ENCODE measurements at regions not wholly inside any gene's neighbourhood (a gene's known extent, or its start where the extent isn't known, plus 50 kb on each side); places are given as distances from the start of the nearest gene placed in this dataset.

- Histone ChIP-seq H2AFZ (ENCODE audit: low read length) (no peak overlapping the region), H2BK120ac (ENCODE audit: low read depth, low read length) (no peak overlapping the region), H3K27me3 (ENCODE audit: control insufficient read depth in 3 of 3, insufficient read depth in 3 of 3, low read depth in 1 of 3, low read length in 3 of 3) (peaks cover 0 to 8% (median 0%) of the 10 kb centered on the region in 3 experiments), H4K91ac (ENCODE audit: low read depth, low read length, poor library complexity) (no peak overlapping the region), H3K4me3 (ENCODE audit: low read length in 2 of 2) (no peak overlapping the region), H2BK5ac (ENCODE audit: low read length) (no peak overlapping the region), H3K79me1 (ENCODE audit: low read depth, low read length) (no peaks in the 10 kb centered on the region), H3K27ac (replicated peaks; ENCODE audit: low read length) (no peak overlapping the region), H3K4ac (ENCODE audit: low read length) (no peak overlapping the region), H2BK15ac (ENCODE audit: low read length) (no peak overlapping the region), H3K9me3 (replicated peaks in 1 of 2; ENCODE audit: control insufficient read depth in 2 of 2, insufficient read depth in 1 of 2, low read depth in 1 of 2, low read length in 2 of 2) (no peaks in the 10 kb centered on the region), H3K14ac (ENCODE audit: low read length) (no peak overlapping the region), H2AK5ac (ENCODE audit: low read depth, low read length) (no peak overlapping the region), H3K18ac (ENCODE audit: low read length) (no peak overlapping the region), H3K4me2 (ENCODE audit: insufficient read depth, low read length, poor library complexity, severe bottlenecking) (no peak overlapping the region), H3K9ac (ENCODE audit: low read depth, low read length, poor library complexity) (no peak overlapping the region), H4K8ac (ENCODE audit: low read depth, low read length) (no peak overlapping the region), H3K4me1 (ENCODE audit: control insufficient read depth in 2 of 2, insufficient read depth in 1 of 2, low read depth in 1 of 2, low read length in 2 of 2) (peaks cover 0 to 12% of the 10 kb centered on the region in 2 donors), H2BK12ac (ENCODE audit: low read length) (no peak overlapping the region), H3K36me3 (replicated peaks in 1 of 2; ENCODE audit: control insufficient read depth in 2 of 2, insufficient read depth in 2 of 2, low read length in 2 of 2) (no peaks in the 10 kb centered on the region), H3K23ac (ENCODE audit: low read depth, low read length, poor library complexity) (no peak overlapping the region)
- WGBS, 2 donors (ENCODE audit: extremely low coverage in 2 of 2, insufficient read length in 2 of 2, insufficient replicate concordance in 1 of 2), result no CpG with 5 or more reads among the region's 2 CpGs
- DNase-seq (ENCODE audit: low spot score), result no peak
These were observed 133.8 kb downstream of the SNX5 start for GRCh38 chr20:17834804-17835203.

DNA sequence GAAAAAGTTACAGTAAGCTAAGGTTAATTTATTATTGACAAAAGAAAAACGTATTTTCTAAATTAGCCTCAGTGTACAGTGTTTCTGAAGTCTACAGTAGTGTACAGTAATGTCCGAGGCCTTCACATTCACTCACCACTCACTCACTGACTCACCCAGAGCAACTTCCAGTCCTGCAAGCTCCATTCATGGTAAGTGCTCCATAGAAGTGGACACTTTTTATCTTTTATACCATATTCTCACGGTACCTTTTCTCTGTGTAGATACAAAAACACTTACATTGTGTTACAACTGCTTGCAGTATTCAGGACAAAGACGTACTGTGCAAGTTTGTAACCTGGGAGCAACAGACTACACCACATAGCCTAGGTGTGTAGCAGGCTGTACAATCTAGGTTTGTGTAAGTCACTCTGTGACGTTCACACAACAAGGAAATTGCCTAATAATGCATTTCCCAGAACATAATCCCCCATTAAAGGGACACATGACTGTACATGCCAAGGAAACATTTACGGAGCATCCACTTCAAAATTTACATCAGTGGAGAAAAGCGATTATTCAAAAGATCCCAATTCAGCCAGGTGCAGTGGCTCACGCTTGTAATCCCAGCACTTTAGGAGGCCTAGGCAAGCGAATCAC is 133.4 kb downstream of the BANF2 start:
- H3K4ac ChIP-seq (ENCODE audit: low read length), result no peak overlapping the region
- no peak overlapping the region for H3K4me2 ChIP-seq (ENCODE audit: insufficient read depth, low read length, poor library complexity, severe bottlenecking)
- DNase-seq (ENCODE audit: low spot score), result no peak
- peaks cover 0 to 12% of the 10 kb centered on the region in 2 donors for H3K4me1 ChIP-seq (ENCODE audit: control insufficient read depth in 2 of 2, insufficient read depth in 1 of 2, low read depth in 1 of 2, low read length in 2 of 2)
- no peak overlapping the region for H3K27ac ChIP-seq (replicated peaks; ENCODE audit: low read length)
- peaks cover 0 to 8% (median 0%) of the 10 kb centered on the region in 3 experiments for H3K27me3 ChIP-seq (ENCODE audit: control insufficient read depth in 3 of 3, insufficient read depth in 3 of 3, low read depth in 1 of 3, low read length in 3 of 3)
- no peak overlapping the region for H3K23ac ChIP-seq (ENCODE audit: low read depth, low read length, poor library complexity)
- no peak overlapping the region for H3K4me3 ChIP-seq (ENCODE audit: low read length in 2 of 2)
- H3K18ac ChIP-seq (ENCODE audit: low read length), result no peak overlapping the region
- H3K36me3 ChIP-seq (replicated peaks in 1 of 2; ENCODE audit: control insufficient read depth in 2 of 2, insufficient read depth in 2 of 2, low read length in 2 of 2), result no peaks in the 10 kb centered on the region
- no peak overlapping the region for H2BK120ac ChIP-seq (ENCODE audit: low read depth, low read length)
- no peak overlapping the region for H2BK5ac ChIP-seq (ENCODE audit: low read length)
- H4K8ac ChIP-seq (ENCODE audit: low read depth, low read length), result no peak overlapping the region
- H3K79me1 ChIP-seq (ENCODE audit: low read depth, low read length), result no peaks in the 10 kb centered on the region
- no peak overlapping the region for H2AK5ac ChIP-seq (ENCODE audit: low read depth, low read length)
- no peak overlapping the region for H4K91ac ChIP-seq (ENCODE audit: low read depth, low read length, poor library complexity)
- no peak overlapping the region for H2AFZ ChIP-seq (ENCODE audit: low read length)
- no CpG with 5 or more reads among the region's 9 CpGs for WGBS, 2 donors (ENCODE audit: extremely low coverage in 2 of 2, insufficient read length in 2 of 2, insufficient replicate concordance in 1 of 2)
- H3K14ac ChIP-seq (ENCODE audit: low read length), result no peak overlapping the region
- H3K9ac ChIP-seq (ENCODE audit: low read depth, low read length, poor library complexity), result no peak overlapping the region
- no peak overlapping the region for H2BK12ac ChIP-seq (ENCODE audit: low read length)
- H3K9me3 ChIP-seq (replicated peaks in 1 of 2; ENCODE audit: control insufficient read depth in 2 of 2, insufficient read depth in 1 of 2, low read depth in 1 of 2, low read length in 2 of 2), result no peaks in the 10 kb centered on the region
- no peak overlapping the region for H2BK15ac ChIP-seq (ENCODE audit: low read length)

DNA sequence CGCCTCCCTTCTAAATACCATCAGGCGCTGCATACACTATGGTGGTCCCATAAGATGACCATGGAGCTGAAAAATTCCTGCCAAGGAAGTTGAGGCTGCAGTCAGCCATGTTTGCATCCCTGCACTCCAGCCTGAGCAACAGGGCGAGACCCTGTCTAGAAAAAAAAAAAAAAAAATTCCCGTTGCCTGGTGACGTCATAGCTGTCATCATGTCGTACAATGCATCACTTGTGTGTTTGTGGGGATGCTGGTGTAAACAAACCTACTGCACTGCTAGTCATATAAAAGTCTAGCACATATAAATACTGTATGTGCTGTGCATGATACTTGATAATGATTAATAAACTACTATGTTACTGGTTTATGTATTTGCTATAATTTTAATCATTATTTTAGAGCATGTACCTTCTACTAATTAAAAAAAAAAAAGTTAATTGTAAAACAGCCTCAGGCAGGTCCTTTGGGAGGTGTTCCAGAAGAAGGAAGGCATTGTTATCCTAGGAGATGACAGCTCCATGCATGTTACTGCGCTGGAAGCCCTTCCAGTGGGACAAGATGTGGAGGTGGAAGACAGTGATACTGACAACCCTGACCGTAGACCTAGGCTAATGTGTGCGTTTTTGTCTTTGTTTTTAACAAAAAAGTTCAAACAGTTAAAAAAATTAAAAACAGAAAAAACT is 132.6 kb downstream of the BANF2 start:
- H3K4ac ChIP-seq (ENCODE audit: low read length), result no peak overlapping the region
- H2BK15ac ChIP-seq (ENCODE audit: low read length), result no peak overlapping the region
- H2AK5ac ChIP-seq (ENCODE audit: low read depth, low read length), result no peak overlapping the region
- peaks cover 0 to 8% (median 0%) of the 10 kb centered on the region in 3 experiments for H3K27me3 ChIP-seq (ENCODE audit: control insufficient read depth in 3 of 3, insufficient read depth in 3 of 3, low read depth in 1 of 3, low read length in 3 of 3)
- H3K36me3 ChIP-seq (replicated peaks in 1 of 2; ENCODE audit: control insufficient read depth in 2 of 2, insufficient read depth in 2 of 2, low read length in 2 of 2), result no peaks in the 10 kb centered on the region
- no peak for DNase-seq (ENCODE audit: low spot score)
- no CpG with 5 or more reads among the region's 9 CpGs for WGBS, 2 donors (ENCODE audit: extremely low coverage in 2 of 2, insufficient read length in 2 of 2, insufficient replicate concordance in 1 of 2)
- no peak overlapping the region for H3K18ac ChIP-seq (ENCODE audit: low read length)
- H3K23ac ChIP-seq (ENCODE audit: low read depth, low read length, poor library complexity), result no peak overlapping the region
- no peak overlapping the region for H4K8ac ChIP-seq (ENCODE audit: low read depth, low read length)
- no peak overlapping the region for H3K4me2 ChIP-seq (ENCODE audit: insufficient read depth, low read length, poor library complexity, severe bottlenecking)
- H3K4me1 ChIP-seq (ENCODE audit: control insufficient read depth in 2 of 2, insufficient read depth in 1 of 2, low read depth in 1 of 2, low read length in 2 of 2), result peaks cover 0 to 12% of the 10 kb centered on the region in 2 donors
- no peak overlapping the region for H2AFZ ChIP-seq (ENCODE audit: low read length)
- no peak overlapping the region for H2BK5ac ChIP-seq (ENCODE audit: low read length)
- H3K14ac ChIP-seq (ENCODE audit: low read length), result no peak overlapping the region
- H3K4me3 ChIP-seq (ENCODE audit: low read length in 2 of 2), result no peak overlapping the region
- no peak overlapping the region for H3K9ac ChIP-seq (ENCODE audit: low read depth, low read length, poor library complexity)
- H2BK120ac ChIP-seq (ENCODE audit: low read depth, low read length), result no peak overlapping the region
- no peaks in the 10 kb centered on the region for H3K79me1 ChIP-seq (ENCODE audit: low read depth, low read length)
- no peak overlapping the region for H4K91ac ChIP-seq (ENCODE audit: low read depth, low read length, poor library complexity)
- H3K9me3 ChIP-seq (replicated peaks in 1 of 2; ENCODE audit: control insufficient read depth in 2 of 2, insufficient read depth in 1 of 2, low read depth in 1 of 2, low read length in 2 of 2), result no peaks in the 10 kb centered on the region
- no peak overlapping the region for H2BK12ac ChIP-seq (ENCODE audit: low read length)
- no peak overlapping the region for H3K27ac ChIP-seq (replicated peaks; ENCODE audit: low read length)

GRCh38 chr20:17828598-17829144 is 128.9 kb downstream of the BANF2 start:
- Histone ChIP-seq H3K18ac (ENCODE audit: low read length) (peak overlapping the region; percentile 36), H2BK5ac (ENCODE audit: low read length) (no peak overlapping the region), H3K23ac (ENCODE audit: low read depth, low read length, poor library complexity) (no peak overlapping the region), H3K9ac (ENCODE audit: low read depth, low read length, poor library complexity) (no peak overlapping the region), H3K27me3 (ENCODE audit: control insufficient read depth in 3 of 3, insufficient read depth in 3 of 3, low read depth in 1 of 3, low read length in 3 of 3) (peaks cover 0 to 5% (median 0%) of the 10 kb centered on the region in 3 experiments), H2AK5ac (ENCODE audit: low read depth, low read length) (peak overlapping the region; percentile 41), H3K14ac (ENCODE audit: low read length) (no peak overlapping the region), H2BK15ac (ENCODE audit: low read length) (no peak overlapping the region), H4K91ac (ENCODE audit: low read depth, low read length, poor library complexity) (no peak overlapping the region), H3K4me2 (ENCODE audit: insufficient read depth, low read length, poor library complexity, severe bottlenecking) (no peak overlapping the region), H2BK12ac (ENCODE audit: low read length) (no peak overlapping the region), H4K8ac (ENCODE audit: low read depth, low read length) (no peak overlapping the region), H3K79me1 (ENCODE audit: low read depth, low read length) (no peaks in the 10 kb centered on the region), H2AFZ (ENCODE audit: low read length) (no peak overlapping the region), H3K9me3 (replicated peaks in 1 of 2; ENCODE audit: control insufficient read depth in 2 of 2, insufficient read depth in 1 of 2, low read depth in 1 of 2, low read length in 2 of 2) (no peaks in the 10 kb centered on the region), H3K4ac (ENCODE audit: low read length) (no peak overlapping the region), H2BK120ac (ENCODE audit: low read depth, low read length) (no peak overlapping the region), H3K36me3 (replicated peaks in 1 of 2; ENCODE audit: control insufficient read depth in 2 of 2, insufficient read depth in 2 of 2, low read length in 2 of 2) (no peaks in the 10 kb centered on the region), H3K27ac (replicated peaks; ENCODE audit: low read length) (no peak overlapping the region), H3K4me3 (ENCODE audit: low read length in 2 of 2) (no peak overlapping the region), H3K4me1 (ENCODE audit: control insufficient read depth in 2 of 2, insufficient read depth in 1 of 2, low read depth in 1 of 2, low read length in 2 of 2) (no peaks in the 10 kb centered on the region)
- no CpG with 5 or more reads among the region's 6 CpGs for WGBS, 2 donors (ENCODE audit: extremely low coverage in 2 of 2, insufficient read length in 2 of 2, insufficient replicate concordance in 1 of 2)
- DNase-seq (ENCODE audit: low spot score), result no peak

Measured in neuronal stem cell (in vitro differentiated cells).